ENCODE measurements at regions not wholly inside any gene's neighbourhood (a gene's known extent, or its start where the extent isn't known, plus 50 kb on each side); places are given as distances from the start of the nearest gene placed in this dataset.
"Not testable (repeated sequence)": the region's sequence is repeated elsewhere in the genome, so short reads cannot be mapped to it uniquely, and the experiment has no call there.

- no peak overlapping the region for H3K27ac ChIP-seq
- TF ChIP-seq ZFX (IDR thresholded peaks at IDR 0.05; ENCODE audit: borderline replicate concordance) (no peak), CTCF (IDR thresholded peaks at IDR 0.05) (no peak)
These were observed 217.3 kb downstream of the USP22 start for GRCh38 chr17:20825539-20825938.

GRCh38 chr17:20840453-20840852 is 202.4 kb downstream of the USP22 start:
- not testable (repeated sequence) for H3K27ac ChIP-seq

GRCh38 chr17:20840987-20841865 is 201.6 kb downstream of the USP22 start:
- H3K27ac ChIP-seq, result not testable (repeated sequence)

GRCh38 chr17:20842012-20842411 is 200.8 kb downstream of the USP22 start:
- H3K27ac ChIP-seq, result not testable (repeated sequence)

- not testable (repeated sequence) for H3K27ac ChIP-seq
These were observed 199.6 kb downstream of the USP22 start for GRCh38 chr17:20843261-20843660.

GRCh38 chr17:20843799-20844553 is 198.8 kb downstream of the USP22 start:
- not testable (repeated sequence) for H3K27ac ChIP-seq
- peak; percentile 31 for TF ChIP-seq CTCF (IDR thresholded peaks at IDR 0.05)

- not testable (repeated sequence) for H3K27ac ChIP-seq
- TF ChIP-seq CTCF (IDR thresholded peaks at IDR 0.05), result peak; percentile 67
These were observed 193.9 kb downstream of the USP22 start for GRCh38 chr17:20848869-20849443.

- not testable (repeated sequence) for H3K27ac ChIP-seq
These were observed 191.1 kb downstream of the USP22 start for GRCh38 chr17:20851591-20852238.

- peak overlapping the region; percentile 27; the same call in 1 of the 2 replicates for H3K27ac ChIP-seq
- TF ChIP-seq CTCF (IDR thresholded peaks at IDR 0.05) (peak; percentile 37; the same call in 1 of the 2 replicates), ZFX (IDR thresholded peaks at IDR 0.05; ENCODE audit: borderline replicate concordance) (no peak)
These were observed 190.4 kb downstream of the USP22 start for GRCh38 chr17:20852239-20852989.
